Upper lobe of right lung (tissue), 1 donor: ENCODE measurements at regions not wholly inside any gene's neighbourhood (a gene's known extent, or its start where the extent isn't known, plus 50 kb on each side); places are given as distances from the start of the nearest gene placed in this dataset.

Source experiments
- ATAC-seq: fragments of 200-7000 bp; cut with Tn5 transposase; one replicate; pipeline ENCODE4 v1.9.1; 2020; ENCODE audit warnings: mild to moderate bottlenecking, moderate library complexity
- DNase-seq: peaks from one replicate; pipeline ENCODE4 v3.0.0-alpha.2; 2020
- H3K27ac ChIP-seq: fragments of 200-600 bp; one replicate; pipeline ENCODE4 v1.8.0; 2022
- H3K27me3 ChIP-seq: fragments of 200-600 bp; one replicate; pipeline ENCODE4 v1.8.0; 2022; ENCODE audit warnings: mild to moderate bottlenecking
- H3K36me3 ChIP-seq: fragments of 200-600 bp; one replicate; pipeline ENCODE4 v1.8.0; 2022
- H3K4me1 ChIP-seq: fragments of 200-600 bp; one replicate; pipeline ENCODE4 v1.8.0; 2022
- H3K4me3 ChIP-seq: fragments of 200-600 bp; one replicate; pipeline ENCODE4 v1.8.0; 2022; ENCODE audit warnings: mild to moderate bottlenecking
- H3K9me3 ChIP-seq: fragments of 200-600 bp; one replicate; pipeline ENCODE4 v1.8.0; 2022
- intact Hi-C: fragments of 100-400 bp; cut with DNase I; formaldehyde crosslinking; loops from one replicate; pipeline ENCODE4 v1.11.0; 2022
- TF ChIP-seq, protein P1 (sequence below): fragments of 200-600 bp; IDR thresholded peaks from one replicate; pipeline ENCODE4 v1.8.0; 2022; ENCODE audit warnings: antibody characterized with exemption
- donor health status: DM: no; HTN: yes; CAD: no; lungs with severe emphysema.

DNA sequence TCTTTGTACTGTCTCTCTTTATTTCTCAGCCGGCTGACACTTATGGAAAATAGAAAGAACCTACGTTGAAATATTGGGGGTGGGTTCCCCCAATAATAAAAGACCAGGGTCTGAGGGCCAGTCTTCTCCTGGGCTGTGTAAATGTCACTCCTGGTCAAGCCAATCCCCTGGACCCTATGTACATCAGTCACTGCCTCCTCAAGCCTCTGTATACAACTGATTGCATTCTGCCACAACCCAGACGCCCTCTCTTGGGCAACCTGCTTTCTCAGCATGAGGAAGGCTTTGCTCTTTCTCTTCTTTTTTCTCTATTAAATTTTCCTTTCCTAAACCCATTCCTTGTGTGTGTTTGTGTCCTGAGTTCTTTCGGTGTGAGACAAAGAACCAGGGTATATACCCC lies 84.1 kb upstream of the SERBP1 start:
- intact Hi-C loops: no loop called here
- TF ChIP-seq, protein P1, sequence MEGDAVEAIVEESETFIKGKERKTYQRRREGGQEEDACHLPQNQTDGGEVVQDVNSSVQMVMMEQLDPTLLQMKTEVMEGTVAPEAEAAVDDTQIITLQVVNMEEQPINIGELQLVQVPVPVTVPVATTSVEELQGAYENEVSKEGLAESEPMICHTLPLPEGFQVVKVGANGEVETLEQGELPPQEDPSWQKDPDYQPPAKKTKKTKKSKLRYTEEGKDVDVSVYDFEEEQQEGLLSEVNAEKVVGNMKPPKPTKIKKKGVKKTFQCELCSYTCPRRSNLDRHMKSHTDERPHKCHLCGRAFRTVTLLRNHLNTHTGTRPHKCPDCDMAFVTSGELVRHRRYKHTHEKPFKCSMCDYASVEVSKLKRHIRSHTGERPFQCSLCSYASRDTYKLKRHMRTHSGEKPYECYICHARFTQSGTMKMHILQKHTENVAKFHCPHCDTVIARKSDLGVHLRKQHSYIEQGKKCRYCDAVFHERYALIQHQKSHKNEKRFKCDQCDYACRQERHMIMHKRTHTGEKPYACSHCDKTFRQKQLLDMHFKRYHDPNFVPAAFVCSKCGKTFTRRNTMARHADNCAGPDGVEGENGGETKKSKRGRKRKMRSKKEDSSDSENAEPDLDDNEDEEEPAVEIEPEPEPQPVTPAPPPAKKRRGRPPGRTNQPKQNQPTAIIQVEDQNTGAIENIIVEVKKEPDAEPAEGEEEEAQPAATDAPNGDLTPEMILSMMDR: no peak
- no peaks in the 10 kb centered on the region for H3K36me3 ChIP-seq
- no peaks in the 10 kb centered on the region for H3K4me1 ChIP-seq
- no peaks in the 10 kb centered on the region for H3K27me3 ChIP-seq
- H3K4me3 ChIP-seq: no peak overlapping the region
- no peaks in the 10 kb centered on the region for H3K9me3 ChIP-seq
- no peak for ATAC-seq
- H3K27ac ChIP-seq: no peak overlapping the region
- DNase-seq: no peak

DNA sequence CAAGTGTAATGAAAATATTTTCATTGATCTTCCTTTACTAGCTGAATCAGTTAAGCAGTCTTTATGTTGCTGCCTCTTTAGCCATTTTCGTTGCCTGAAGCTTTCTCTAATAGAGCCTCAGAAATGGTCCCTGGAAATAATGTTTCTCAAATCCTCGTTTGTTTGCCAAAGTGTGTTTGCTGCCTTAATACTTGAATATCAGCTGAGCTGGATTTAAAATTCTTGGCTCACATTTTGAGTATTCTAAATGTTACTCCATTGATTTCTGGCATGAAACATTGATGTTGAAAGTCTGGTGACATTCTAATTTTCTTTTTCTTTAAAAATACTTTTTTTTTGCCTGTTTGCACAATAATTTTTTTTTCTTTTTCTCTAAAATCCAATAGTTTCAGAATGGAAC lies 84.6 kb upstream of the SERBP1 start:
- ATAC-seq: no peak
- intact Hi-C loops: no loop called here
- Histone ChIP-seq H3K4me3 (no peak overlapping the region), H3K9me3 (no peaks in the 10 kb centered on the region), H3K36me3 (no peaks in the 10 kb centered on the region), H3K4me1 (no peaks in the 10 kb centered on the region), H3K27ac (no peak overlapping the region), H3K27me3 (no peaks in the 10 kb centered on the region)
- TF ChIP-seq, protein P1: no peak
- no peak for DNase-seq

DNA sequence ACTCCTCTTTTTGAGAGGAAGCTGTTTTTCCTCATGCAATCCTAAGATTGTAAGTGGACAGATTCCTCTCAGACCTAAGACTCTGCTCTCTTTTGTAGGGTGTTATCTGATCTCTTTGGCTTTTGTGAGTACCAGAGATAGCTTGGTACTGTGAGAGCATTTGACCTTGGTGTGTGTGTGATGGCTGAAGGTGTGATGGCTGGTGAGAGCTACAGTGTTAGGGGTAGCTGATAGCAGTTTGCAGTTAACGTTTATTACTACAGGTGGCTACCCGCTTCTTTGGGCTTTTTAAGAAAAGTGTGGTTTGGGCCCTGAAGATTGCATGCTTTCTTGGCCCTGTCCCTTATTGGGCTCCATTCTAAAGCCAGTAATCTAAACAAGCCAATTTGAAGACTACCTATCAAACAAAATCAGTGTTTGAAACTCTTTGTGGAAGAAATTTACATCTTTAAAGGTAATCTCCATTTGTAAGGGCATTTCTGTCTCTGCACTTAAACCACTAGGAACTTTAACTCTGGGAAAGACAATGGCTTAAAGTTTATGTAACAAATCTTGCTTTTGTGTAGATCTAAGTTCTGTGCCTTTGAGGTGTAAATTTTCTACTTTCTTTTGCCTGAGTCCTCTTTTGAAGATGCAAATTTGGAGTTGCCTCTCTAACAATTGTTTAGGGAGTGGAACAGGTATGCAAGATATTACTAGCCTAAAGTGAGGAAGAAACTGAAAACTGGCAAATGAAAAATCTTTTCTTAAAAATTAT lies 85.3 kb upstream of the SERBP1 start:
- Histone ChIP-seq H3K9me3 (no peaks in the 10 kb centered on the region), H3K36me3 (no peaks in the 10 kb centered on the region), H3K27ac (no peak overlapping the region), H3K27me3 (no peaks in the 10 kb centered on the region), H3K4me3 (no peak overlapping the region), H3K4me1 (no peaks in the 10 kb centered on the region)
- TF ChIP-seq, protein P1: no peak
- no peak for DNase-seq
- intact Hi-C loops: no loop called here
- ATAC-seq: no peak

DNA sequence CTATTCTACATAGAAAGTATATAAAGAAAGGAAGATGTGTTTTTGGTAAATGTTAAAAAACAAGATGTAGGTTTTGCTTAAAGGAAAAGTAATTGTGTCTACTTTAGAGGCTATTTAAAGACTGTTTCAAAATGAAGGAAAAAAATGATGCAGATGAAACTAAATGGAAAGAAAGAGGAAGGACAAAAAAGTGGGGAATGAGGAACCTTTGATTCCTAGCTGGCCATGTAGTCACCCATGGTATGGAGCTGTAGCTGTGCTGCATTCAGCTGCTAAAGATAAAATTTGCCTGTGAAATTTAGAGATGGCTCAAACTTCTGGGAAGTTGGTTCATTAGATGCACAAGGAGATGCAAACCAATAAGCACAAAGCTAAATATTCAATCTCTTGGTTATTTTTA lies 86.8 kb upstream of the SERBP1 start:
- H3K9me3 ChIP-seq: no peaks in the 10 kb centered on the region
- intact Hi-C loops: no loop called here
- H3K27me3 ChIP-seq: no peaks in the 10 kb centered on the region
- no peaks in the 10 kb centered on the region for H3K36me3 ChIP-seq
- no peak overlapping the region for H3K27ac ChIP-seq
- no peaks in the 10 kb centered on the region for H3K4me1 ChIP-seq
- DNase-seq (no peak), ATAC-seq (no peak)
- TF ChIP-seq, protein P1: no peak
- H3K4me3 ChIP-seq: no peak overlapping the region

DNA sequence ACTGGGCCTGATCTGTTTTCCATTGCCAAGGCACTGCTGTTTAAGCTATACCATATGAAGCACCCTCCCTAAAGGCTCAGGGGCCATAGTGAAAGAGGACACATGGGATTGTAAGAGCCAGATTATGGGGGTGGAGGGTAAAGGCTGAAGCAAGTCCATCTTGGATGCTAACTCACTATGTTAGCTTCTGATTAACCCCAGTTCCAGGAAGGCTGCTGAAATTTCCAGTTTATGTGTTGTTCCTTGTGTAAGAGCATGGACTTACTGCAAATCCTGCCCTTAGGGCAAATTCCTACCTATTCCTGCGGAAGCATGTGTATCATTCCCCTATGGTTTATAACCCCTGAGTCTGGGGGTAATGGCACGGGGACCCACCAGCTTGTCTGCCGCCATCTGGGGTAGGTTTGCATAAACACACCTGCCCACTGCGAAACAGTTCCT lies 91.8 kb upstream of the SERBP1 start:
- no peaks in the 10 kb centered on the region for H3K36me3 ChIP-seq
- H3K4me3 ChIP-seq: no peak overlapping the region
- ATAC-seq (no peak), DNase-seq (no peak)
- no peaks in the 10 kb centered on the region for H3K9me3 ChIP-seq
- no peaks in the 10 kb centered on the region for H3K4me1 ChIP-seq
- intact Hi-C loops: no loop called here
- no peaks in the 10 kb centered on the region for H3K27me3 ChIP-seq
- TF ChIP-seq, protein P1: no peak
- H3K27ac ChIP-seq: no peak overlapping the region

DNA sequence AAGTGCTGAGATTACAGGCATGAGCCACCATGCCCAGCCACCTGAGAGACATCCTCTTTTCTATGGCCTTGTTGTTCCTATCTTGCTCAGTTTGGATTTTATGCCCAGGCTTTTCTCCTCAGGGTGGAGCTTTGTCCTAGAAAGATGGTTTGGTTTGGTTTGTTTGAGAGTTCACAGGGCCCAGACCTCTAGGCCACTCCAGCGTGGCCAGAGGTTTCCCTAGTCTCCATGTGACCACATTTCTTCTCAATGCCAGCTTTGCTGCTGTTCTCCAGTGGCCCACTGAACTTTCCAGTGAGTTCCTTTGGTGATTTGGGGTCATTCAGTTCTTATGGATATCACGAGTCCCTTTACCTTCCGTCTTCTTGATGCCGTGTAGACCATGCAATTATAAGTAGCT lies 92.6 kb upstream of the SERBP1 start:
- TF ChIP-seq, protein P1: no peak
- no peaks in the 10 kb centered on the region for H3K27me3 ChIP-seq
- H3K9me3 ChIP-seq: no peaks in the 10 kb centered on the region
- no peak overlapping the region for H3K4me3 ChIP-seq
- DNase-seq: no peak
- H3K27ac ChIP-seq: no peak overlapping the region
- no peaks in the 10 kb centered on the region for H3K4me1 ChIP-seq
- no peak for ATAC-seq
- H3K36me3 ChIP-seq: no peaks in the 10 kb centered on the region
- intact Hi-C loops: no loop called here
